ENCODE measurements at regions not wholly inside any gene's neighbourhood (a gene's known extent, or its start where the extent isn't known, plus 50 kb on each side); places are given as distances from the start of the nearest gene placed in this dataset.
A peak's percentile ranks its signal among the peaks of the same experiment; 100 is the strongest.

GRCh38 chr12:80045594-80045993 lies 53.7 kb upstream of the OTOGL start:
- Histone ChIP-seq H3K4me2 (no peak overlapping the region), H3K79me2 (ENCODE audit: insufficient read depth, low read depth) (no peaks in the 10 kb centered on the region), H3K9ac (no peak overlapping the region), H3K4me3 (IDR thresholded peaks at IDR 0.05; ENCODE audit: insufficient read depth, low read depth, low read length) (no peak overlapping the region), H3K4me1 (ENCODE audit: low read depth, poor library complexity, severe bottlenecking) (peaks cover 25% of the 10 kb centered on the region), H3K27me3 (ENCODE audit: insufficient read depth, low read depth) (no peaks in the 10 kb centered on the region), H3K27ac (no peak overlapping the region), H2AFZ (ENCODE audit: low read depth) (no peak overlapping the region), H4K20me1 (ENCODE audit: insufficient read depth) (no peaks in the 10 kb centered on the region), H3K36me3 (ENCODE audit: insufficient read depth) (no peaks in the 10 kb centered on the region)
- TF ChIP-seq CTCF (conservative IDR thresholded peaks at IDR 0.05; ENCODE audit: low read depth, low read length): no peak

- Histone ChIP-seq H3K9ac (no peak overlapping the region), H4K20me1 (ENCODE audit: insufficient read depth) (no peaks in the 10 kb centered on the region), H3K79me2 (ENCODE audit: insufficient read depth, low read depth) (no peaks in the 10 kb centered on the region), H3K27me3 (ENCODE audit: insufficient read depth, low read depth) (no peaks in the 10 kb centered on the region), H3K36me3 (ENCODE audit: insufficient read depth) (no peaks in the 10 kb centered on the region), H3K4me3 (IDR thresholded peaks at IDR 0.05; ENCODE audit: insufficient read depth, low read depth, low read length) (no peak overlapping the region), H2AFZ (ENCODE audit: low read depth) (no peak overlapping the region), H3K27ac (no peak overlapping the region), H3K4me2 (no peak overlapping the region), H3K4me1 (ENCODE audit: low read depth, poor library complexity, severe bottlenecking) (peaks cover 34% of the 10 kb centered on the region)
- TF ChIP-seq CTCF (conservative IDR thresholded peaks at IDR 0.05; ENCODE audit: low read depth, low read length): no peak
Measured at GRCh38 chr12:80044694-80045046, 54.7 kb upstream of the OTOGL start.

GRCh38 chr12:80041692-80042091 lies 57.6 kb upstream of the OTOGL start:
- no peaks in the 10 kb centered on the region for H3K36me3 ChIP-seq (ENCODE audit: insufficient read depth)
- H2AFZ ChIP-seq (ENCODE audit: low read depth): peak overlapping the region; percentile 62
- no peaks in the 10 kb centered on the region for H3K27me3 ChIP-seq (ENCODE audit: insufficient read depth, low read depth)
- no peak overlapping the region for H3K4me3 ChIP-seq (IDR thresholded peaks at IDR 0.05; ENCODE audit: insufficient read depth, low read depth, low read length)
- peak overlapping the region; percentile 42 for H3K27ac ChIP-seq
- H3K79me2 ChIP-seq (ENCODE audit: insufficient read depth, low read depth): no peaks in the 10 kb centered on the region
- peaks cover 57% of the 10 kb centered on the region for H3K4me1 ChIP-seq (ENCODE audit: low read depth, poor library complexity, severe bottlenecking)
- peak overlapping the region; percentile 80 for H3K4me2 ChIP-seq
- no peaks in the 10 kb centered on the region for H4K20me1 ChIP-seq (ENCODE audit: insufficient read depth)
- peak overlapping the region; percentile 5; the same call in 1 of the 2 replicates for H3K9ac ChIP-seq
- TF ChIP-seq CTCF (conservative IDR thresholded peaks at IDR 0.05; ENCODE audit: low read depth, low read length): no peak; the same call in 1 of the 2 replicates

- Histone ChIP-seq H4K20me1 (ENCODE audit: insufficient read depth) (no peaks in the 10 kb centered on the region), H3K36me3 (ENCODE audit: insufficient read depth) (no peaks in the 10 kb centered on the region), H3K4me3 (IDR thresholded peaks at IDR 0.05; ENCODE audit: insufficient read depth, low read depth, low read length) (no peak overlapping the region), H2AFZ (ENCODE audit: low read depth) (no peak overlapping the region), H3K9ac (no peak overlapping the region), H3K27me3 (ENCODE audit: insufficient read depth, low read depth) (no peaks in the 10 kb centered on the region), H3K4me1 (ENCODE audit: low read depth, poor library complexity, severe bottlenecking) (peaks cover 57% of the 10 kb centered on the region), H3K79me2 (ENCODE audit: insufficient read depth, low read depth) (no peaks in the 10 kb centered on the region), H3K27ac (0 out of 2 replicates have a peak overlapping the region, but pooled peaks have one; percentile 42), H3K4me2 (peak overlapping the region; percentile 80)
- no peak for TF ChIP-seq CTCF (conservative IDR thresholded peaks at IDR 0.05; ENCODE audit: low read depth, low read length)
Measured at GRCh38 chr12:80041071-80041470, 58.3 kb upstream of the OTOGL start.

All from KMS-11 (cell line).